ENCODE measurements at regions not wholly inside any gene's neighbourhood (a gene's known extent, or its start where the extent isn't known, plus 50 kb on each side); places are given as distances from the start of the nearest gene placed in this dataset.

GRCh38 chr10:29830531-29831512, 196.1 kb upstream of the SVIL start:
- H3K27ac ChIP-seq (ENCODE audit: low read depth, low read length) = peak overlapping the region; percentile 77
- H3K36me3 ChIP-seq (ENCODE audit: insufficient read depth, low read length) = no peaks in the 10 kb centered on the region
- H3K4me3 ChIP-seq (ENCODE audit: low read depth in 1 of 2, low read length in 2 of 2) = no peak overlapping the region
- H3K4me1 ChIP-seq (ENCODE audit: insufficient read depth, low read length) = peaks cover 55% of the 10 kb centered on the region
- H3K9ac ChIP-seq (ENCODE audit: low read length) = no peak overlapping the region
- H3K27me3 ChIP-seq (ENCODE audit: control insufficient read depth in 1 of 2, insufficient read depth in 2 of 2, low read length in 2 of 2) = no peaks in the 10 kb centered on the region
- peaks cover 9% of the 10 kb centered on the region for H3K9me3 ChIP-seq (ENCODE audit: low read length)

GRCh38 chr10:29829776-29830175, 195.0 kb upstream of the SVIL start:
- H3K4me3 ChIP-seq (ENCODE audit: low read depth in 1 of 2, low read length in 2 of 2) = no peak overlapping the region
- H3K4me1 ChIP-seq (ENCODE audit: insufficient read depth, low read length) = peaks cover 49% of the 10 kb centered on the region
- peaks cover 9% of the 10 kb centered on the region for H3K9me3 ChIP-seq (ENCODE audit: low read length)
- no peak overlapping the region for H3K9ac ChIP-seq (ENCODE audit: low read length)
- H3K27me3 ChIP-seq (ENCODE audit: control insufficient read depth in 1 of 2, insufficient read depth in 2 of 2, low read length in 2 of 2) = no peaks in the 10 kb centered on the region
- no peaks in the 10 kb centered on the region for H3K36me3 ChIP-seq (ENCODE audit: insufficient read depth, low read length)
- peak overlapping the region; percentile 77 for H3K27ac ChIP-seq (ENCODE audit: low read depth, low read length)

- no peaks in the 10 kb centered on the region for H3K36me3 ChIP-seq (ENCODE audit: insufficient read depth, low read length)
- H3K9me3 ChIP-seq (ENCODE audit: low read length) = peaks cover 9% of the 10 kb centered on the region
- peak overlapping the region; percentile 6 for H3K27ac ChIP-seq (ENCODE audit: low read depth, low read length)
- H3K27me3 ChIP-seq (ENCODE audit: control insufficient read depth in 1 of 2, insufficient read depth in 2 of 2, low read length in 2 of 2) = no peaks in the 10 kb centered on the region
- H3K4me1 ChIP-seq (ENCODE audit: insufficient read depth, low read length) = peaks cover 48% of the 10 kb centered on the region
- H3K9ac ChIP-seq (ENCODE audit: low read length) = no peak overlapping the region
- no peak overlapping the region for H3K4me3 ChIP-seq (ENCODE audit: low read depth in 1 of 2, low read length in 2 of 2)
These were observed 194.2 kb upstream of the SVIL start for GRCh38 chr10:29828956-29829355.

GRCh38 chr10:29828440-29828894, 193.7 kb upstream of the SVIL start:
- no peak overlapping the region for H3K4me3 ChIP-seq (ENCODE audit: low read depth in 1 of 2, low read length in 2 of 2)
- peaks cover 9% of the 10 kb centered on the region for H3K9me3 ChIP-seq (ENCODE audit: low read length)
- H3K9ac ChIP-seq (ENCODE audit: low read length) = no peak overlapping the region
- no peaks in the 10 kb centered on the region for H3K27me3 ChIP-seq (ENCODE audit: control insufficient read depth in 1 of 2, insufficient read depth in 2 of 2, low read length in 2 of 2)
- H3K27ac ChIP-seq (ENCODE audit: low read depth, low read length) = peak overlapping the region; percentile 6
- H3K36me3 ChIP-seq (ENCODE audit: insufficient read depth, low read length) = no peaks in the 10 kb centered on the region
- peaks cover 46% of the 10 kb centered on the region for H3K4me1 ChIP-seq (ENCODE audit: insufficient read depth, low read length)

GRCh38 chr10:29827512-29827911, 192.7 kb upstream of the SVIL start:
- Histone ChIP-seq H3K9ac (ENCODE audit: low read length) (no peak overlapping the region), H3K9me3 (ENCODE audit: low read length) (peaks cover 9% of the 10 kb centered on the region), H3K27me3 (ENCODE audit: control insufficient read depth in 1 of 2, insufficient read depth in 2 of 2, low read length in 2 of 2) (no peaks in the 10 kb centered on the region), H3K36me3 (ENCODE audit: insufficient read depth, low read length) (no peaks in the 10 kb centered on the region), H3K4me1 (ENCODE audit: insufficient read depth, low read length) (peaks cover 52% of the 10 kb centered on the region), H3K4me3 (ENCODE audit: low read depth in 1 of 2, low read length in 2 of 2) (no peak overlapping the region), H3K27ac (ENCODE audit: low read depth, low read length) (no peak overlapping the region)

- H3K27ac ChIP-seq (ENCODE audit: low read depth, low read length) = no peak overlapping the region
- no peak overlapping the region for H3K9ac ChIP-seq (ENCODE audit: low read length)
- peaks cover 56% of the 10 kb centered on the region for H3K4me1 ChIP-seq (ENCODE audit: insufficient read depth, low read length)
- H3K4me3 ChIP-seq (ENCODE audit: low read depth in 1 of 2, low read length in 2 of 2) = no peak overlapping the region
- H3K36me3 ChIP-seq (ENCODE audit: insufficient read depth, low read length) = no peaks in the 10 kb centered on the region
- no peaks in the 10 kb centered on the region for H3K27me3 ChIP-seq (ENCODE audit: control insufficient read depth in 1 of 2, insufficient read depth in 2 of 2, low read length in 2 of 2)
- peaks cover 9% of the 10 kb centered on the region for H3K9me3 ChIP-seq (ENCODE audit: low read length)
These were observed 192.2 kb upstream of the SVIL start for GRCh38 chr10:29826801-29827450.

- Histone ChIP-seq H3K36me3 (ENCODE audit: insufficient read depth, low read length) (no peaks in the 10 kb centered on the region), H3K27ac (ENCODE audit: low read depth, low read length) (no peak overlapping the region), H3K27me3 (ENCODE audit: control insufficient read depth in 1 of 2, insufficient read depth in 2 of 2, low read length in 2 of 2) (no peaks in the 10 kb centered on the region), H3K4me3 (ENCODE audit: low read depth in 1 of 2, low read length in 2 of 2) (no peak overlapping the region), H3K9me3 (ENCODE audit: low read length) (peaks cover 9% of the 10 kb centered on the region), H3K9ac (ENCODE audit: low read length) (no peak overlapping the region), H3K4me1 (ENCODE audit: insufficient read depth, low read length) (peaks cover 56% of the 10 kb centered on the region)
These were observed 191.4 kb upstream of the SVIL start for GRCh38 chr10:29826221-29826620.

- Histone ChIP-seq H3K36me3 (ENCODE audit: insufficient read depth, low read length) (no peaks in the 10 kb centered on the region), H3K9me3 (ENCODE audit: low read length) (no peaks in the 10 kb centered on the region), H3K4me1 (ENCODE audit: insufficient read depth, low read length) (peaks cover 51% of the 10 kb centered on the region), H3K27ac (ENCODE audit: low read depth, low read length) (peak overlapping the region; percentile 56), H3K9ac (ENCODE audit: low read length) (peak overlapping the region; percentile 31), H3K27me3 (ENCODE audit: control insufficient read depth in 1 of 2, insufficient read depth in 2 of 2, low read length in 2 of 2) (no peaks in the 10 kb centered on the region), H3K4me3 (ENCODE audit: low read depth in 1 of 2, low read length in 2 of 2) (no peak overlapping the region)
These were observed 188.8 kb upstream of the SVIL start for GRCh38 chr10:29823553-29824080.

- H3K4me3 ChIP-seq (ENCODE audit: low read depth in 1 of 2, low read length in 2 of 2) = peak overlapping the region in 1 of 2 donors; percentile 16
These were observed 186.2 kb upstream of the SVIL start for GRCh38 chr10:29820890-29821461.

GRCh38 chr10:29816801-29817558, 182.2 kb upstream of the SVIL start:
- H3K4me3 ChIP-seq (ENCODE audit: low read depth in 1 of 2, low read length in 2 of 2) = no peak overlapping the region
- no peaks in the 10 kb centered on the region for H3K27me3 ChIP-seq (ENCODE audit: control insufficient read depth in 1 of 2, insufficient read depth in 2 of 2, low read length in 2 of 2)
- no peak overlapping the region for H3K9ac ChIP-seq (ENCODE audit: low read length)
- no peaks in the 10 kb centered on the region for H3K9me3 ChIP-seq (ENCODE audit: low read length)
- H3K27ac ChIP-seq (ENCODE audit: low read depth, low read length) = peak overlapping the region; percentile 20
- H3K4me1 ChIP-seq (ENCODE audit: insufficient read depth, low read length) = peaks cover 44% of the 10 kb centered on the region
- no peaks in the 10 kb centered on the region for H3K36me3 ChIP-seq (ENCODE audit: insufficient read depth, low read length)

More at GRCh38 chr10:29820890-29821461, 186.2 kb upstream of the SVIL start:
- Histone ChIP-seq H3K9me3 (ENCODE audit: low read length) (no peaks in the 10 kb centered on the region), H3K27ac (ENCODE audit: low read depth, low read length) (peak overlapping the region; percentile 83), H3K9ac (ENCODE audit: low read length) (peak overlapping the region; percentile 15), H3K36me3 (ENCODE audit: insufficient read depth, low read length) (no peaks in the 10 kb centered on the region), H3K27me3 (ENCODE audit: control insufficient read depth in 1 of 2, insufficient read depth in 2 of 2, low read length in 2 of 2) (no peaks in the 10 kb centered on the region), H3K4me1 (ENCODE audit: insufficient read depth, low read length) (peaks cover 43% of the 10 kb centered on the region)
